K562 (cell line): ENCODE measurements at regions not wholly inside any gene's neighbourhood (a gene's known extent, or its start where the extent isn't known, plus 50 kb on each side); places are given as distances from the start of the nearest gene placed in this dataset.
A peak's percentile ranks its signal among the peaks of the same experiment; 100 is the strongest.

Source experiments
- ATAC-seq: fragments of 200-7000 bp; cut with Tn5 transposase; 3 replicates; pipeline ENCODE4 v1.9.1; 2020; ENCODE audit warnings: moderate library complexity
- BruUV-seq: library from RNA; stranded (reverse); fragments of 400-500 nt; replicated peaks from 2 replicates; lab custom pipeline; 2021; lab: Mats Ljungman, UMichigan
- CTCF ChIA-PET: fragments of 300-600 bp; formaldehyde crosslinking; extraction: SDS; loops from one replicate; lab custom pipeline; 2021; ENCODE audit warnings: low intra/inter-chr PET ratio; lab: Yijun Ruan, JAX
- POLR2A ChIA-PET: fragments of 300-600, 350-650 bp; sonication (Branson Sonifier 250); formaldehyde crosslinking; extraction: SDS; loops from one replicate; lab custom pipeline; 2021; ENCODE audit warnings: antibody characterized with exemption, inconsistent platforms; lab: Yijun Ruan, JAX
- DNase-seq, 4 experiments: peaks; one replicate each; pipeline versions ENCODE4 v3.0.0 to v3.0.0-alpha.2; 2011 to 2018; ENCODE audit warnings: low spot score in 3 of 4, mixed read lengths in 3 of 4; ENCODE audit errors: extremely low read depth in 1 of 4
- FAIRE-seq: peaks from 2 replicates; lab custom pipeline; 2011; peaks lifted over from hg19 to GRCh38; lab: Jason Lieb, UNC
- H2AFZ ChIP-seq: 2 replicates; pipeline ENCODE4 v1.6.0; 2011; ENCODE audit warnings: low read depth, low read length, control low read depth, inconsistent platforms
- H3K27ac ChIP-seq: fragments of 200-600 bp; 3 replicates; pipeline ENCODE4 v1.8.0; 2011; ENCODE audit warnings: low read depth, mild to moderate bottlenecking, control low read depth, inconsistent platforms, low read length, moderate library complexity, mixed read lengths; ENCODE audit errors: extremely low read depth
- H3K27me3 ChIP-seq, 2 experiments: fragments of 300-600 bp in 1 of 2; 2 replicates in 1 of 2; 3 replicates in 1 of 2; pipeline versions ENCODE4 v1.6.0 to v1.8.0; 2011; ENCODE audit warnings: inconsistent platforms in 2 of 2, low read length in 2 of 2, mild to moderate bottlenecking in 1 of 2, mixed read lengths in 1 of 2, moderate library complexity in 1 of 2; ENCODE audit not compliant: control insufficient read depth in 2 of 2, insufficient read depth in 2 of 2
- H3K36me3 ChIP-seq: fragments of 300-600 bp; 3 replicates; pipeline ENCODE4 v1.8.0; 2011; ENCODE audit warnings: mild to moderate bottlenecking, low read length, inconsistent platforms; ENCODE audit not compliant: control insufficient read depth, insufficient read depth
- H3K4me1 ChIP-seq, 2 experiments: fragments of 200-600 bp in 1 of 2; replicated peaks in 1 of 2; 2 replicates in 1 of 2; 3 replicates in 1 of 2; pipeline versions ENCODE4 v1.5.1 to v1.8.0; 2011; ENCODE audit warnings: inconsistent platforms in 2 of 2, low read length in 2 of 2, mild to moderate bottlenecking in 1 of 2, mixed read lengths in 1 of 2, moderate library complexity in 1 of 2; ENCODE audit not compliant: control insufficient read depth in 2 of 2, insufficient read depth in 2 of 2
- H3K4me2 ChIP-seq: 2 replicates; pipeline ENCODE4 v1.6.1; 2011; ENCODE audit warnings: low read length, control low read depth, inconsistent platforms, mixed read lengths; ENCODE audit not compliant: insufficient read depth
- H3K4me3 ChIP-seq: fragments of 200-600 bp; sonication (generic), shearing (Covaris generic); 2 replicates; pipeline ENCODE4 v1.5.1; 2016; ENCODE audit warnings: control low read depth, inconsistent platforms
- H3K79me2 ChIP-seq: fragments of 200-600 bp; 3 replicates; pipeline ENCODE4 v1.8.0; 2011; ENCODE audit warnings: low read length, inconsistent platforms; ENCODE audit not compliant: control insufficient read depth, insufficient read depth
- H3K9ac ChIP-seq, 2 experiments: 2 replicates each; pipeline versions ENCODE4 v1.6.0 to v1.6.1; 2011; ENCODE audit warnings: low read depth in 2 of 2, low read length in 2 of 2, control low read depth in 1 of 2, inconsistent platforms in 1 of 2, mild to moderate bottlenecking in 1 of 2, mixed read lengths in 1 of 2; ENCODE audit not compliant: insufficient read depth in 1 of 2
- H3K9me1 ChIP-seq: one replicate; pipeline ENCODE4 v1.6.0; 2011; ENCODE audit warnings: inconsistent platforms, mild to moderate bottlenecking, low read length, moderate library complexity; ENCODE audit not compliant: control insufficient read depth, insufficient read depth
- H3K9me3 ChIP-seq: replicated peaks from 2 replicates; pipeline ENCODE4 v1.5.1; 2011; ENCODE audit warnings: low read depth, low read length, inconsistent platforms; ENCODE audit not compliant: control insufficient read depth, insufficient read depth
- H4K20me1 ChIP-seq: replicated peaks from 2 replicates; pipeline ENCODE4 v1.6.1; 2011; ENCODE audit warnings: low read length, inconsistent platforms, mixed read lengths; ENCODE audit not compliant: control insufficient read depth, insufficient read depth
- BMI1 ChIP-seq: fragments of 150-350 bp; IDR thresholded peaks from 2 replicates; pipeline ENCODE4 v1.6.1; 2014; ENCODE audit warnings: low read length
- BRF2 ChIP-seq: IDR thresholded peaks from 3 replicates; pipeline ENCODE4 v1.6.1; 2011; ENCODE audit warnings: borderline replicate concordance, mild to moderate bottlenecking; ENCODE audit not compliant: insufficient read length, insufficient read depth
- CTCFL ChIP-seq: IDR thresholded peaks from 2 replicates; pipeline ENCODE4 v1.6.1; 2011; ENCODE audit warnings: borderline replicate concordance, low read depth, mild to moderate bottlenecking, moderate library complexity, low read length; ENCODE audit not compliant: insufficient read depth, poor library complexity, severe bottlenecking
- PKNOX1 ChIP-seq: fragments of 450-650 bp; IDR thresholded peaks from 2 replicates; pipeline ENCODE4 v1.6.1; 2016
- POLR2AphosphoS5 ChIP-seq: IDR thresholded peaks from 2 replicates; pipeline ENCODE4 v1.6.1; 2011; ENCODE audit warnings: mild to moderate bottlenecking, low read depth, low read length, moderate library complexity; ENCODE audit not compliant: control insufficient read depth, insufficient read depth
- REST ChIP-seq, 2 experiments: fragments of 450-650 bp; formaldehyde crosslinking in 1 of 2; IDR thresholded peaks; 2 replicates each; pipeline versions ENCODE4 v1.4.0 to v1.6.1; 2014 to 2020; ENCODE audit warnings: mild to moderate bottlenecking in 2 of 2, borderline replicate concordance in 1 of 2, low read depth in 1 of 2
- THRA ChIP-seq: fragments of 450-650 bp; IDR thresholded peaks from 2 replicates; pipeline ENCODE4 v1.6.1; 2017; ENCODE audit warnings: mild to moderate bottlenecking, moderate library complexity
- WGBS: fragments of 100-300 bp; shearing (Covaris generic); methylation state at CpG from one replicate; pipeline ENCODE4 v1.1.6; 2016; ENCODE audit warnings: low coverage, mixed read lengths; ENCODE audit not compliant: insufficient coverage; ENCODE audit errors: missing lambda C conversion rate; 5-methylcytosine and 5-hydroxymethylcytosine counted together
- in situ Hi-C: fragments of 300-500 bp; cut with MboI; formaldehyde crosslinking; loops from 4 replicates; pipeline ENCODE4 v1.15.0; 2018; ENCODE audit warnings: inconsistent platforms, mixed read lengths
- intact Hi-C: fragments of 100-400 bp; cut with micrococcal nuclease; formaldehyde crosslinking; loops from 2 replicates; pipeline ENCODE4 v1.14.2; 2022

GRCh38 chr4:126702747-126703146, 930.0 kb upstream of the INTU start:
- Histone ChIP-seq H3K4me2 (no peak overlapping the region), H2AFZ (no peak overlapping the region), H3K4me1 (peaks cover 0 to 6% of the 10 kb centered on the region in 2 experiments; a peak in 1 of 5 replicates), H4K20me1 (no peaks in the 10 kb centered on the region), H3K36me3 (peaks cover 47% of the 10 kb centered on the region), H3K4me3 (no peak overlapping the region), H3K27me3 (no peaks in the 10 kb centered on the region), H3K9me3 (no peaks in the 10 kb centered on the region), H3K27ac (0 out of 3 replicates have a peak overlapping the region, but pooled peaks have one; percentile 19), H3K9me1 (no peaks in the 10 kb centered on the region), H3K79me2 (peaks cover 87% of the 10 kb centered on the region), H3K9ac (no peak overlapping the region)
- ChIA-PET CTCF (no interaction called here), POLR2A (no interaction called here)
- peak in 1 of 4 experiments; percentile 32 for DNase-seq
- no TSS peak for BruUV-seq
- intact Hi-C loops (no loop called here), in situ Hi-C loops (no loop called here)
- ATAC-seq: peak; percentile 66
- FAIRE-seq: peak; percentile 51
- 30% methylated on average over 1 of the region's 1 CpG for WGBS
- no peak for TF ChIP-seq BMI1
- no peak for TF ChIP-seq REST (IDR thresholded peaks at IDR 0.05; ENCODE audit: borderline replicate concordance)
- TF ChIP-seq REST (CRISPR knock-in tag; IDR thresholded peaks at IDR 0.05; ENCODE audit: low read depth): no peak
- no peak for TF ChIP-seq CTCFL
- TF ChIP-seq BRF2: no peak
- peak; percentile 41 for TF ChIP-seq PKNOX1
- TF ChIP-seq THRA: no peak
- TF ChIP-seq POLR2AphosphoS5: 0 out of 2 replicates have a peak, but pooled peaks have one; percentile 23
